Uterus (tissue), 2 donors: ENCODE measurements at regions not wholly inside any gene's neighbourhood (a gene's known extent, or its start where the extent isn't known, plus 50 kb on each side); places are given as distances from the start of the nearest gene placed in this dataset.

ENCODE experiments used
- POLR2A ChIP-seq, 2 donors: fragments of 450-650 bp; IDR thresholded peaks; one replicate each; pipeline ENCODE4 v1.6.1; 2016; ENCODE audit warnings: antibody characterized with exemption in 2 of 2, mild to moderate bottlenecking in 1 of 2, moderate library complexity in 1 of 2
- TF ChIP-seq, protein P1 (sequence below), 4 experiments: fragments of 200-600 bp in 2 of 4; fragments of 450-650 bp in 2 of 4; sonication (generic) in 2 of 4; IDR thresholded peaks; one replicate each; pipeline ENCODE4 v1.5.1; 2016 to 2019; ENCODE audit warnings: antibody characterized with exemption in 4 of 4, mild to moderate bottlenecking in 2 of 4, moderate library complexity in 1 of 4

DNA sequence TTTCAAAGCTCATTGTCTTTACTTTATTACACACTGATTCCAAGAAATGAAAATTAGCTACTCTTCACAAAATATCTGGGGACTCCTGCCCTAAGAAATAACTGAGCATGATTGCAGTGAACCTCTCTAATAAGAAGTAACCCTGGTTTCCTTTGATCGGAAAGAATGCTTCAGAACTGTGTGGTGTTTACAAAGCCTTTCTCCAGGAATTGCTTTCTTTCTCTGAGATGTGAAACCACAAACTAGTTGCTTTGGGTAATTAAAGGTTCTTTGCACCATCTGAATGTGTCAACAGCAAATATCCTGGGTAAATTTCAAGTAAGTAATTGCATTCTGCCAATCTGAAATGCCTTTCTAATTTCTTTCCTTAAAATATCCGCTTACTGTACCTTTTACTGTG, 292.9 kb upstream of the SLIT2 start:
- TF ChIP-seq, protein P1, sequence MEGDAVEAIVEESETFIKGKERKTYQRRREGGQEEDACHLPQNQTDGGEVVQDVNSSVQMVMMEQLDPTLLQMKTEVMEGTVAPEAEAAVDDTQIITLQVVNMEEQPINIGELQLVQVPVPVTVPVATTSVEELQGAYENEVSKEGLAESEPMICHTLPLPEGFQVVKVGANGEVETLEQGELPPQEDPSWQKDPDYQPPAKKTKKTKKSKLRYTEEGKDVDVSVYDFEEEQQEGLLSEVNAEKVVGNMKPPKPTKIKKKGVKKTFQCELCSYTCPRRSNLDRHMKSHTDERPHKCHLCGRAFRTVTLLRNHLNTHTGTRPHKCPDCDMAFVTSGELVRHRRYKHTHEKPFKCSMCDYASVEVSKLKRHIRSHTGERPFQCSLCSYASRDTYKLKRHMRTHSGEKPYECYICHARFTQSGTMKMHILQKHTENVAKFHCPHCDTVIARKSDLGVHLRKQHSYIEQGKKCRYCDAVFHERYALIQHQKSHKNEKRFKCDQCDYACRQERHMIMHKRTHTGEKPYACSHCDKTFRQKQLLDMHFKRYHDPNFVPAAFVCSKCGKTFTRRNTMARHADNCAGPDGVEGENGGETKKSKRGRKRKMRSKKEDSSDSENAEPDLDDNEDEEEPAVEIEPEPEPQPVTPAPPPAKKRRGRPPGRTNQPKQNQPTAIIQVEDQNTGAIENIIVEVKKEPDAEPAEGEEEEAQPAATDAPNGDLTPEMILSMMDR (IDR thresholded peaks at IDR 0.05), result no peak
- TF ChIP-seq POLR2A (IDR thresholded peaks at IDR 0.05), result no peak
